CD14-positive monocyte (primary cell): ENCODE measurements at regions not wholly inside any gene's neighbourhood (a gene's known extent, or its start where the extent isn't known, plus 50 kb on each side); places are given as distances from the start of the nearest gene placed in this dataset.

Experiments used
- DNase-seq, 3 donors: peaks; one replicate each; pipeline ENCODE4 v3.0.0-alpha.2; 2011 to 2022
- H2AFZ ChIP-seq: 2 replicates; pipeline ENCODE4 v1.6.0; 2012; ENCODE audit warnings: mild to moderate bottlenecking, low read depth, low read length, inconsistent platforms; ENCODE audit not compliant: insufficient read depth, poor library complexity, severe bottlenecking
- H3K27ac ChIP-seq, 2 donors: 1 replicate in 1 of 2; 2 replicates in 1 of 2; pipeline ENCODE4 v1.5.1; 2012 to 2013; ENCODE audit warnings: low read length in 2 of 2, control low read depth in 1 of 2, inconsistent platforms in 1 of 2, low read depth in 1 of 2, mild to moderate bottlenecking in 1 of 2
- H3K27me3 ChIP-seq, 2 donors: one replicate each; pipeline versions ENCODE4 v1.6.0 to v1.6.1; 2011 to 2013; ENCODE audit warnings: low read length in 2 of 2; ENCODE audit not compliant: control insufficient read depth in 2 of 2, insufficient read depth in 2 of 2
- H3K36me3 ChIP-seq, 2 donors: replicated peaks in 1 of 2; 1 replicate in 1 of 2; 2 replicates in 1 of 2; pipeline versions ENCODE4 v1.5.1 to v1.6.1; 2012 to 2013; ENCODE audit warnings: low read length in 2 of 2, control low read depth in 1 of 2, inconsistent platforms in 1 of 2, mild to moderate bottlenecking in 1 of 2; ENCODE audit not compliant: insufficient read depth in 2 of 2, control insufficient read depth in 1 of 2
- H3K4me1 ChIP-seq, 2 donors: 1 replicate in 1 of 2; 2 replicates in 1 of 2; pipeline versions ENCODE4 v1.5.1 to v1.6.1; 2012 to 2013; ENCODE audit warnings: low read length in 2 of 2, control low read depth in 1 of 2, inconsistent platforms in 1 of 2, mild to moderate bottlenecking in 1 of 2, moderate library complexity in 1 of 2; ENCODE audit not compliant: insufficient read depth in 2 of 2, control insufficient read depth in 1 of 2
- H3K4me2 ChIP-seq: replicated peaks from 2 replicates; pipeline ENCODE3; 2012; ENCODE audit warnings: low read length, moderate library complexity, mild to moderate bottlenecking; ENCODE audit not compliant: poor library complexity, severe bottlenecking; ENCODE audit errors: extremely low read depth
- H3K4me3 ChIP-seq, 3 experiments: fragments of 200-600 bp in 1 of 3; sonication (generic) in 1 of 3; replicated peaks in 1 of 3; 1 replicate in 2 of 3; 2 replicates in 1 of 3; pipeline ENCODE4 v1.5.1; 2011 to 2013; ENCODE audit warnings: low read length in 3 of 3, mild to moderate bottlenecking in 3 of 3, control low read depth in 2 of 3, low read depth in 2 of 3, inconsistent platforms in 1 of 3, moderate library complexity in 1 of 3
- H3K79me2 ChIP-seq: 2 replicates; pipeline ENCODE4 v1.6.0; 2012; ENCODE audit warnings: mild to moderate bottlenecking, control low read depth, inconsistent platforms, low read length, moderate library complexity; ENCODE audit not compliant: insufficient read depth
- H3K9ac ChIP-seq: 2 replicates; pipeline ENCODE4 v1.6.0; 2017; ENCODE audit warnings: low read length, mild to moderate bottlenecking; ENCODE audit not compliant: insufficient read depth, poor library complexity, severe bottlenecking
- H3K9me3 ChIP-seq, 2 donors: replicated peaks in 1 of 2; 1 replicate in 1 of 2; 2 replicates in 1 of 2; pipeline versions ENCODE4 v1.5.1 to v1.6.1; 2012 to 2013; ENCODE audit warnings: low read length in 2 of 2, control low read depth in 1 of 2; ENCODE audit not compliant: control insufficient read depth in 1 of 2, insufficient read depth in 1 of 2
- H4K20me1 ChIP-seq: 2 replicates; pipeline ENCODE4 v1.6.0; 2012; ENCODE audit warnings: mild to moderate bottlenecking, low read length, control low read depth, moderate library complexity; ENCODE audit not compliant: insufficient read depth
- H3K27ac Mint-ChIP-seq, 7 donors: one replicate each; pipeline ENCODE4 v1.8.0; 2020; ENCODE audit warnings: mild to moderate bottlenecking in 7 of 7, mixed read lengths in 7 of 7, moderate library complexity in 6 of 7, inconsistent platforms in 2 of 7
- H3K27me3 Mint-ChIP-seq, 3 donors: one replicate each; pipeline ENCODE4 v1.8.0; 2021 to 2022; ENCODE audit warnings: low read depth in 3 of 3, mild to moderate bottlenecking in 3 of 3, mixed read lengths in 3 of 3, moderate library complexity in 3 of 3, inconsistent platforms in 1 of 3
- H3K36me3 Mint-ChIP-seq, 2 donors: one replicate each; pipeline ENCODE4 v1.8.0; 2020; ENCODE audit warnings: mixed read lengths in 2 of 2, inconsistent platforms in 1 of 2, mild to moderate bottlenecking in 1 of 2
- H3K4me1 Mint-ChIP-seq: one replicate; pipeline ENCODE4 v1.8.0; 2020; ENCODE audit warnings: mild to moderate bottlenecking, mixed read lengths
- H3K4me3 Mint-ChIP-seq, 2 donors: one replicate each; pipeline ENCODE4 v1.8.0; 2020; ENCODE audit warnings: mild to moderate bottlenecking in 2 of 2, mixed read lengths in 2 of 2, moderate library complexity in 1 of 2
- H3K9me3 Mint-ChIP-seq, 7 donors: one replicate each; pipeline ENCODE4 v1.8.0; 2020 to 2022; ENCODE audit warnings: mixed read lengths in 7 of 7, mild to moderate bottlenecking in 6 of 7, moderate library complexity in 6 of 7, inconsistent platforms in 2 of 7
- CTCF ChIP-seq: fragments of 200-600 bp; IDR thresholded peaks from one replicate; pipeline ENCODE4 v1.8.0; 2022; ENCODE audit warnings: antibody characterized with exemption, mild to moderate bottlenecking
- WGBS: methylation state at CpG from one replicate; pipeline ENCODE4 v1.1.5; 2013; ENCODE audit warnings: missing lambda C conversion rate; ENCODE audit not compliant: insufficient coverage; 5-methylcytosine and 5-hydroxymethylcytosine counted together
- intact Hi-C, 2 donors: fragments of 100-400 bp; cut with micrococcal nuclease; formaldehyde crosslinking; loops; one replicate each; pipeline versions ENCODE4 v1.15.0 to v1.15.1; 2023

GRCh38 chr2:120624061-120624737 lies 111.5 kb upstream of the GLI2 start:
- 71% methylated on average over 4 of the region's 8 CpGs for WGBS

GRCh38 chr2:120624738-120625446 lies 110.8 kb upstream of the GLI2 start:
- DNase-seq, result no peak
- no peak overlapping the region for H3K27ac Mint-ChIP-seq
- H3K27ac ChIP-seq, result no peak overlapping the region

More at GRCh38 chr2:120624061-120624737, 111.5 kb upstream of the GLI2 start:
- no peaks in the 10 kb centered on the region for H3K4me1 Mint-ChIP-seq
- H3K27me3 Mint-ChIP-seq, result peaks cover 0 to 11% (median 4%) of the 10 kb centered on the region in 3 donors
- no peak overlapping the region for H3K27ac Mint-ChIP-seq
- H3K9me3 Mint-ChIP-seq, result peaks cover 0 to 11% (median 2%) of the 10 kb centered on the region in 7 donors
- no peaks in the 10 kb centered on the region for H3K27me3 ChIP-seq
- no peak overlapping the region for H3K4me2 ChIP-seq
- no peak overlapping the region for H3K4me3 Mint-ChIP-seq
- H3K36me3 ChIP-seq, result no peaks in the 10 kb centered on the region
- H3K4me3 ChIP-seq, result no peak overlapping the region
- H3K79me2 ChIP-seq, result no peaks in the 10 kb centered on the region
- no peaks in the 10 kb centered on the region for H3K36me3 Mint-ChIP-seq
- TF ChIP-seq CTCF, result no peak
- H4K20me1 ChIP-seq, result no peaks in the 10 kb centered on the region
- H3K27ac ChIP-seq, result no peak overlapping the region
- no peak overlapping the region for H2AFZ ChIP-seq
- H3K9ac ChIP-seq, result no peak overlapping the region
- no peaks in the 10 kb centered on the region for H3K4me1 ChIP-seq
- intact Hi-C loops, result no loop called here
- no peaks in the 10 kb centered on the region for H3K9me3 ChIP-seq
- DNase-seq, result no peak

More at GRCh38 chr2:120624738-120625446, 110.8 kb upstream of the GLI2 start:
- Histone ChIP-seq H3K9me3 (no peaks in the 10 kb centered on the region), H2AFZ (no peak overlapping the region), H3K4me1 (no peaks in the 10 kb centered on the region), H3K4me2 (no peak overlapping the region), H4K20me1 (no peaks in the 10 kb centered on the region), H3K9ac (no peak overlapping the region), H3K36me3 (no peaks in the 10 kb centered on the region), H3K27me3 (no peaks in the 10 kb centered on the region), H3K79me2 (no peaks in the 10 kb centered on the region), H3K4me3 (no peak overlapping the region)
- WGBS, result 62% methylated on average over 15 of the region's 15 CpGs
- Mint-ChIP-seq H3K4me1 (no peaks in the 10 kb centered on the region), H3K27me3 (peaks cover 0 to 11% (median 4%) of the 10 kb centered on the region in 3 donors), H3K4me3 (no peak overlapping the region), H3K36me3 (no peaks in the 10 kb centered on the region), H3K9me3 (peaks cover 0 to 11% (median 2%) of the 10 kb centered on the region in 7 donors)
- intact Hi-C loops, result no loop called here
- TF ChIP-seq CTCF, result no peak
